Lower leg skin (tissue), 3 donors: ENCODE measurements at regions not wholly inside any gene's neighbourhood (a gene's known extent, or its start where the extent isn't known, plus 50 kb on each side); places are given as distances from the start of the nearest gene placed in this dataset.

Experiments
- POLR2A ChIP-seq, 2 donors: fragments of 450-650 bp; IDR thresholded peaks; one replicate each; pipeline ENCODE4 v1.6.1; 2016 to 2017; ENCODE audit warnings: antibody characterized with exemption in 2 of 2, mild to moderate bottlenecking in 1 of 2, moderate library complexity in 1 of 2
- TF ChIP-seq, protein P1 (sequence below), 3 donors: fragments of 450-650 bp; IDR thresholded peaks; one replicate each; pipeline ENCODE4 v1.5.1; 2016; ENCODE audit warnings: antibody characterized with exemption in 3 of 3, mild to moderate bottlenecking in 3 of 3, moderate library complexity in 2 of 3

DNA sequence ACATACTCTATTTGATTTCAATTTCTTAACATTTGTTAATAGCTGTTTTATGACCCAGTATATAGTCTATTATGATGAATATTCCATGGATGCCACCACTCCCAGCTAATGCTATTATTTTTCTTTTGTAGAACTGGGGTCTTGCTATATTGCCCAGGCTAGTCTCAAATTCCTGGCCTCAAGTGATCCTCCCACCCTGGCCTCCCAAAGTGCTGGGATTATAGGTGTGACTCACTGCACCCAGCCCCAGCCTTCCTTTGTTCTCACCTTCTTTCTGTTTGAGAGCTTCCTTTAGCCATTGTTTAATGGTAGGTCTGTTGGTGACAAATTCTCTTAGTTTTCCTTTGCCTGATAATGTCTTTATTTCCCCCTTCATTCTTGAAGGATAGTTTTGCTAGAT is 52.9 kb upstream of the AMOTL1 start:
- TF ChIP-seq POLR2A (IDR thresholded peaks at IDR 0.05) = no peak
- TF ChIP-seq, protein P1, sequence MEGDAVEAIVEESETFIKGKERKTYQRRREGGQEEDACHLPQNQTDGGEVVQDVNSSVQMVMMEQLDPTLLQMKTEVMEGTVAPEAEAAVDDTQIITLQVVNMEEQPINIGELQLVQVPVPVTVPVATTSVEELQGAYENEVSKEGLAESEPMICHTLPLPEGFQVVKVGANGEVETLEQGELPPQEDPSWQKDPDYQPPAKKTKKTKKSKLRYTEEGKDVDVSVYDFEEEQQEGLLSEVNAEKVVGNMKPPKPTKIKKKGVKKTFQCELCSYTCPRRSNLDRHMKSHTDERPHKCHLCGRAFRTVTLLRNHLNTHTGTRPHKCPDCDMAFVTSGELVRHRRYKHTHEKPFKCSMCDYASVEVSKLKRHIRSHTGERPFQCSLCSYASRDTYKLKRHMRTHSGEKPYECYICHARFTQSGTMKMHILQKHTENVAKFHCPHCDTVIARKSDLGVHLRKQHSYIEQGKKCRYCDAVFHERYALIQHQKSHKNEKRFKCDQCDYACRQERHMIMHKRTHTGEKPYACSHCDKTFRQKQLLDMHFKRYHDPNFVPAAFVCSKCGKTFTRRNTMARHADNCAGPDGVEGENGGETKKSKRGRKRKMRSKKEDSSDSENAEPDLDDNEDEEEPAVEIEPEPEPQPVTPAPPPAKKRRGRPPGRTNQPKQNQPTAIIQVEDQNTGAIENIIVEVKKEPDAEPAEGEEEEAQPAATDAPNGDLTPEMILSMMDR (IDR thresholded peaks at IDR 0.05) = no peak
